Activated CD8-positive, alpha-beta T cell treated with anti-CD3 and anti-CD28 coated beads for 36 hours (primary cell): ENCODE measurements at regions not wholly inside any gene's neighbourhood (a gene's known extent, or its start where the extent isn't known, plus 50 kb on each side); places are given as distances from the start of the nearest gene placed in this dataset.

Experiments
- ATAC-seq: fragments of 200-7000 bp; cut with Tn5 transposase; one replicate; pipeline ENCODE4 v1.10.0; 2021; ENCODE audit warnings: mild to moderate bottlenecking, moderate library complexity
- CTCF ChIA-PET: fragments of 350-600 bp; sonication (Branson Sonifier 250); formaldehyde crosslinking; loops from one replicate; lab custom pipeline; 2021; ENCODE audit warnings: antibody characterized with exemption; lab: Charles Lee
- POLR2A ChIA-PET: fragments of 350-600 bp; sonication (Branson Sonifier 250); formaldehyde crosslinking; loops from one replicate; lab custom pipeline; 2021; ENCODE audit warnings: antibody characterized with exemption; lab: Charles Lee
- DNase-seq: peaks from one replicate; pipeline ENCODE4 v3.0.0-alpha.2; 2020
- H3K27ac Mint-ChIP-seq: one replicate; pipeline ENCODE4 v1.8.0; 2021; ENCODE audit warnings: mild to moderate bottlenecking, mixed read lengths
- H3K27me3 Mint-ChIP-seq: one replicate; pipeline ENCODE4 v1.8.0; 2021; ENCODE audit warnings: mixed read lengths
- H3K36me3 Mint-ChIP-seq: one replicate; pipeline ENCODE4 v1.8.0; 2021; ENCODE audit warnings: low read depth, mixed read lengths
- H3K4me1 Mint-ChIP-seq: one replicate; pipeline ENCODE4 v1.8.0; 2021; ENCODE audit warnings: low read depth, mixed read lengths
- H3K4me3 Mint-ChIP-seq: one replicate; pipeline ENCODE4 v1.8.0; 2021; ENCODE audit warnings: mild to moderate bottlenecking, moderate library complexity, mixed read lengths
- H3K9me3 Mint-ChIP-seq: one replicate; pipeline ENCODE4 v1.8.0; 2021; ENCODE audit warnings: mixed read lengths
- CTCF ChIP-seq: fragments of 200-600 bp; IDR thresholded peaks from one replicate; pipeline ENCODE4 v1.8.0; 2022; ENCODE audit warnings: antibody characterized with exemption, mild to moderate bottlenecking
- intact Hi-C: fragments of 100-400 bp; cut with micrococcal nuclease; formaldehyde crosslinking; loops from one replicate; pipeline ENCODE4 v1.10.0; 2022

DNA sequence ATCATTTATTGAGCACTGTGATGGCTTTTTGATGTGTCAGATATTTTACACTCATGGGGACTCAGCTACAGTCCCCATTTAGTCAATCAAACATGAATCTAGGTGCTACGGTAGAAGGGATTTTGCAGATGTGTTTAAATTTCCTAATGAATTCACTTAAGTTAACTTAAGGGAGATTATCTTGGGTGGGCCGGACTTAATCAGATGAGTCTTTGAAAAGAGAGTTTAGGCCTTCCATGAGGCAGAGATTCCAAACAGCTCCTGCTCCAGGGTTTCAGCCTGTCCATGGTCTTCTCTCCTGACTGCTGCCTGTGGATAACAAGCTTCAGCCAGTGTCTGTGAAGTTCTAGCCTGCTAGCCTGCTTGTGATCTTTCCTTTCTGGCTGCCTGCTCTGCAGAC is 202.4 kb downstream of the IDS start:
- Mint-ChIP-seq H3K27ac (no peak overlapping the region), H3K36me3 (no peaks in the 10 kb centered on the region), H3K4me1 (no peaks in the 10 kb centered on the region), H3K9me3 (no peaks in the 10 kb centered on the region), H3K4me3 (no peak overlapping the region), H3K27me3 (peaks cover 1% of the 10 kb centered on the region)
- no peak for TF ChIP-seq CTCF
- intact Hi-C loops, result no loop called here
- no peak for ATAC-seq
- DNase-seq, result no peak
- ChIA-PET POLR2A (no interaction called here), CTCF (no interaction called here)

- POLR2A ChIA-PET, result no interaction called here
- Mint-ChIP-seq H3K27ac (no peak overlapping the region), H3K4me1 (no peaks in the 10 kb centered on the region), H3K9me3 (no peaks in the 10 kb centered on the region), H3K36me3 (no peaks in the 10 kb centered on the region), H3K4me3 (no peak overlapping the region), H3K27me3 (no peaks in the 10 kb centered on the region)
- no peak for TF ChIP-seq CTCF
- intact Hi-C loops, result no loop called here
- CTCF ChIA-PET, result interaction anchor here (1.5 kb wide), 1 partner anchor 11 kb away, joined by 4 read pairs; no protein-coding TSS in a partner anchor
- DNase-seq (no peak), ATAC-seq (no peak)
Observed at GRCh38 chrX:149298111-149298510, 207.0 kb downstream of the IDS start.

- TF ChIP-seq CTCF, result no peak
- CTCF ChIA-PET, result no interaction called here
- Mint-ChIP-seq H3K36me3 (no peaks in the 10 kb centered on the region), H3K27ac (no peak overlapping the region), H3K4me1 (no peaks in the 10 kb centered on the region), H3K4me3 (no peak overlapping the region), H3K27me3 (no peaks in the 10 kb centered on the region), H3K9me3 (no peaks in the 10 kb centered on the region)
- no peak for DNase-seq
- intact Hi-C loops, result no loop called here
- POLR2A ChIA-PET, result no interaction called here
- no peak for ATAC-seq
Observed at GRCh38 chrX:149296092-149296491, 209.0 kb downstream of the IDS start.

DNA sequence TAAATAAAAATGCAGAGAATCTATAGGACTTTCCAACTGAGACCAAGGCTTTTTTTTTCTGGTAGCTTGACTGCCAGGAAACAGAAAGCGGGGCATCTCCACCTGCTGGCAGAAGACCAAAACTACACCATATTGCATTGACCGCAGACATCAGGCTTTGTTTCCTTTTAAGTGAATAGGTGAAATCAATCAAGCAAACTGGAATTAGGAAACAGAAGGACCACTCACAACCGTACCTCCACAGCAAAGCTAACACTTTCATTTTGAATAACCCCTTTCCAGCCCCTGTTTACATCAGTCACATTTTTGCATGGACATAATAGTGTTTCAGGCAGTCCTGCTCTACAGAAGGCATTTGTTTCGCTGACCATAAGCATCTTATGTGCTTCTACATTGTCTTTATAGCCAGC is 218.2 kb downstream of the IDS start:
- H3K4me3 Mint-ChIP-seq, result no peak overlapping the region
- no peaks in the 10 kb centered on the region for H3K36me3 Mint-ChIP-seq
- no peak overlapping the region for H3K27ac Mint-ChIP-seq
- ATAC-seq (peak; percentile 60), DNase-seq (peak; percentile 56)
- intact Hi-C loops, result loop anchor here (10.0 kb wide), 1 partner anchor 1242 kb away; no protein-coding TSS in a partner anchor
- no peaks in the 10 kb centered on the region for H3K9me3 Mint-ChIP-seq
- peaks cover 18% of the 10 kb centered on the region for H3K4me1 Mint-ChIP-seq
- ChIA-PET POLR2A (no interaction called here), CTCF (interaction anchor here (0.7 to 1.7 kb wide), 11 partner anchors 10 to 1350 kb away, joined by 3 to 7 read pairs (median 3); no protein-coding TSS in a partner anchor)
- H3K27me3 Mint-ChIP-seq, result peaks cover 1% of the 10 kb centered on the region
- peak; percentile 53 for TF ChIP-seq CTCF

GRCh38 chrX:149284616-149285015 is 220.5 kb downstream of the IDS start:
- Mint-ChIP-seq H3K4me3 (no peak overlapping the region), H3K9me3 (no peaks in the 10 kb centered on the region), H3K4me1 (peaks cover 18% of the 10 kb centered on the region), H3K27me3 (peaks cover 1% of the 10 kb centered on the region), H3K36me3 (no peaks in the 10 kb centered on the region), H3K27ac (peak overlapping the region; percentile 72)
- intact Hi-C loops, result loop anchor here (10.0 kb wide), 1 partner anchor 1240 kb away; no protein-coding TSS in a partner anchor
- ChIA-PET POLR2A (no interaction called here), CTCF (interaction anchor here (2.2 kb wide), 1 partner anchor 186 kb away, joined by 6 read pairs; no protein-coding TSS in a partner anchor)
- no peak for TF ChIP-seq CTCF
- ATAC-seq, result peak; percentile 86
- DNase-seq, result peak; percentile 32
